ENCODE measurements at regions not wholly inside any gene's neighbourhood (a gene's known extent, or its start where the extent isn't known, plus 50 kb on each side); places are given as distances from the start of the nearest gene placed in this dataset.

DNA sequence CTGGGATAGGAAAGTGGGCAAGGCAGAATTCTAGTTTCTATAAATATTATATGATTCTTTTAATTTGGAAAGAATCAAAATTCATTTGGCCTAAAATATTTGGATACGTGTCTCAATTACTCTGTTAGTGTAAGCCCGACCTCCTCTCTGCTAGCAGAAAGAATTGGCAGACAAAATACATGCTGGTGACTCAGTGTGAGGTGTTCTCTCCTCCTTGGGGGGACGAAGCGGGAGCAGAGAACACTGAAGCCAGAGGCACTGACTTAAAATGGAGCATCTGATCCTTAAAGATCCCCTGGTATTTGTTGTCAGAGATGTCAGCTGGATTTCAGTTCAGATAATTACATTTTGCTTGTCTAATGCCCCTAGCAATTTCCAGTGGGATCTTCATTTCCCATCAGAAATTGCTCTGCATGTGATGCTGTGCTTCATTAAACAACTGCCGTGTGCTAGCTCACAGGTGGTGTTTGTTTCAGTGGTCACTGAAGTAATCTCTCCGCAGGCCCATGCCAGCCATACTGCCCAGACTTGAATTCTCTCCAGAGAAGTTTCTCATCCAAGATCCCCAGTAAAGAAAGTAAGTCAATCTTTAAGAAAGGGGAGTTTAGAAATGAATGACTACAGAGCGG, 188.7 kb upstream of the TLL1 start:
- Histone ChIP-seq H3K27ac (no peak overlapping the region), H3K27me3 (no peaks in the 10 kb centered on the region), H3K4me3 (no peak overlapping the region), H3K36me3 (no peaks in the 10 kb centered on the region), H3K4me1 (no peaks in the 10 kb centered on the region), H3K9me3 (no peaks in the 10 kb centered on the region)
- TF ChIP-seq, protein P1, sequence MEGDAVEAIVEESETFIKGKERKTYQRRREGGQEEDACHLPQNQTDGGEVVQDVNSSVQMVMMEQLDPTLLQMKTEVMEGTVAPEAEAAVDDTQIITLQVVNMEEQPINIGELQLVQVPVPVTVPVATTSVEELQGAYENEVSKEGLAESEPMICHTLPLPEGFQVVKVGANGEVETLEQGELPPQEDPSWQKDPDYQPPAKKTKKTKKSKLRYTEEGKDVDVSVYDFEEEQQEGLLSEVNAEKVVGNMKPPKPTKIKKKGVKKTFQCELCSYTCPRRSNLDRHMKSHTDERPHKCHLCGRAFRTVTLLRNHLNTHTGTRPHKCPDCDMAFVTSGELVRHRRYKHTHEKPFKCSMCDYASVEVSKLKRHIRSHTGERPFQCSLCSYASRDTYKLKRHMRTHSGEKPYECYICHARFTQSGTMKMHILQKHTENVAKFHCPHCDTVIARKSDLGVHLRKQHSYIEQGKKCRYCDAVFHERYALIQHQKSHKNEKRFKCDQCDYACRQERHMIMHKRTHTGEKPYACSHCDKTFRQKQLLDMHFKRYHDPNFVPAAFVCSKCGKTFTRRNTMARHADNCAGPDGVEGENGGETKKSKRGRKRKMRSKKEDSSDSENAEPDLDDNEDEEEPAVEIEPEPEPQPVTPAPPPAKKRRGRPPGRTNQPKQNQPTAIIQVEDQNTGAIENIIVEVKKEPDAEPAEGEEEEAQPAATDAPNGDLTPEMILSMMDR (IDR thresholded peaks at IDR 0.05), result no peak
- TF ChIP-seq POLR2A (IDR thresholded peaks at IDR 0.05), result no peak
- no peak for DNase-seq

DNA sequence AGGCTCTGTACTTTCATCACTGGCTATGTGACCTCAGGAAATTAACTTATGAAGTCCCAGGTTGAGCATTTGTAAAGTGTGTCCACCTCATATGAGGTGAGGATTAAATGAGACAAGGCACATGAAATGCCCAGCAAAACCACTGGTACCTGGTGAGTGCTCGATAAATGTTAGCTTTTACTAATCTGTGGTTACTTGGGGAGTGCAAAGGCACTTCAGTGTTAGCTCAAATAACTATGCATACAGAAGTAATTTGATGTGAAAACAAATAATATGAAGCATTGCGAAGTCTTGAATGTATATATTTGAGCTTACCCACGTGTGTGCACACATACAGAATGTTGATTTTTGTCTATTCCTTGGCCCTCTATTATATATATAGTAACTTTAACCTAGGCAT, 186.3 kb upstream of the TLL1 start:
- Histone ChIP-seq H3K4me1 (no peaks in the 10 kb centered on the region), H3K27me3 (no peaks in the 10 kb centered on the region), H3K4me3 (no peak overlapping the region), H3K36me3 (no peaks in the 10 kb centered on the region), H3K27ac (no peak overlapping the region), H3K9me3 (no peaks in the 10 kb centered on the region)
- TF ChIP-seq, protein P1 (IDR thresholded peaks at IDR 0.05), result no peak
- TF ChIP-seq POLR2A (IDR thresholded peaks at IDR 0.05), result no peak
- no peak for DNase-seq

DNA sequence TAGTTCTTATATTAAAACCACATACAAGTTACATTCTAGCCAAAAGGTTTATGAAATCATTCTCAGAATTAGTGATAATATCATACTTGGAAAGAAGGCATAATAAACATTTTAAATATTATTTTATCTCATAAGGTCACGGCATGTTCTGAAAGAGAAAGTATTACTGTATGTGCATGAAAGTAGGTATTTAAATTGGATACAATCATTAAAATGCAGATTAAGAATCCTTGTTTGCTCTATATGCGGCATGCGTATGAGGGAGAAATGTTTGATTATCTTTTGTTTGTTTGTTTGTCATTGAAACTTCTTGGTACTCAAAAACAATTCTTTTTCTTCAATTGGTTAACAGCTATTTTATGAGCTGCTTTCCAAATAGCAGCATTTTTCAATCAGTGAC, 183.9 kb upstream of the TLL1 start:
- no peak for DNase-seq
- no peaks in the 10 kb centered on the region for H3K36me3 ChIP-seq
- H3K27me3 ChIP-seq, result no peaks in the 10 kb centered on the region
- no peaks in the 10 kb centered on the region for H3K9me3 ChIP-seq
- H3K4me1 ChIP-seq, result no peaks in the 10 kb centered on the region
- TF ChIP-seq, protein P1 (IDR thresholded peaks at IDR 0.05), result no peak
- TF ChIP-seq POLR2A (IDR thresholded peaks at IDR 0.05), result no peak
- H3K4me3 ChIP-seq, result no peak overlapping the region
- H3K27ac ChIP-seq, result no peak overlapping the region

DNA sequence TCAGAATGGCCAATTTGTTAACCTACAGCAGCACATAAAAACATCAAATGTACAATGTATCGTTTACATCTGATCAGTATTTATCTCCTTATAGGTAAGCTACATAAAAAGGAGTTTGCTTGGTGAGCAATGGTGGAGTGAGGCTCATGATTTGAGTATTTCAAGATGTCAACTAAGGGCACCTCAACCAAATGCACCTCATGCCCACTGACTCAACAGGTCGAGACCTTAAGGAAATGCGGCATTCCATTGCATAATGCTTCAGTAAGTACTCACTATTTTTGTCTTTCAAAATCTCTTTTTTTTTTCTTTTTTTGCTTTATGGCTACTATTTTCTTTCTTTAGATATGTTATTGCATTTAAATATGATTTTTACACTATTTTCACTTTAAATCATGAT, 181.0 kb upstream of the TLL1 start:
- Histone ChIP-seq H3K4me1 (no peaks in the 10 kb centered on the region), H3K9me3 (no peaks in the 10 kb centered on the region), H3K4me3 (no peak overlapping the region), H3K27ac (no peak overlapping the region), H3K36me3 (no peaks in the 10 kb centered on the region), H3K27me3 (no peaks in the 10 kb centered on the region)
- TF ChIP-seq POLR2A (IDR thresholded peaks at IDR 0.05), result no peak
- TF ChIP-seq, protein P1 (IDR thresholded peaks at IDR 0.05), result no peak
- no peak for DNase-seq

DNA sequence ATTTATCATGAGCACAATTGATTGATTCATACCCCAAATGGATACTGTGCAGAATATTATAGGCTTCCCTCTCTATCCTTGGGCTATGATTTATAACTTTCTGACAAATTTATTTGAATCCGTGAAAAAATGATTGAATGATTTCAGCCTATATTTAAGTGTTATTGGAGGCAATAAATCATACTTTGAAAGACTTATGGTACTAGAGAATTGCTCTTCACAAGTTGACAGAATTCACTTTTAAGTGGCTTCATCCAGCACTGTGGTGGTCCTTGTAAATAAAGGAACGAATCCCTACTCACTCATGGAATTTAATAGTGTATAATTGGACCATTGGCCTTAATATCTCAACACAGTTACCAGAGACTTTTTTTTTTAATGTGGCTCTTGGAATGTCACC, 174.8 kb upstream of the TLL1 start:
- Histone ChIP-seq H3K9me3 (no peaks in the 10 kb centered on the region), H3K36me3 (no peaks in the 10 kb centered on the region), H3K27ac (no peak overlapping the region), H3K4me1 (no peaks in the 10 kb centered on the region), H3K27me3 (no peaks in the 10 kb centered on the region), H3K4me3 (no peak overlapping the region)
- TF ChIP-seq, protein P1 (IDR thresholded peaks at IDR 0.05), result no peak
- no peak for TF ChIP-seq POLR2A (IDR thresholded peaks at IDR 0.05)
- DNase-seq, result no peak

DNA sequence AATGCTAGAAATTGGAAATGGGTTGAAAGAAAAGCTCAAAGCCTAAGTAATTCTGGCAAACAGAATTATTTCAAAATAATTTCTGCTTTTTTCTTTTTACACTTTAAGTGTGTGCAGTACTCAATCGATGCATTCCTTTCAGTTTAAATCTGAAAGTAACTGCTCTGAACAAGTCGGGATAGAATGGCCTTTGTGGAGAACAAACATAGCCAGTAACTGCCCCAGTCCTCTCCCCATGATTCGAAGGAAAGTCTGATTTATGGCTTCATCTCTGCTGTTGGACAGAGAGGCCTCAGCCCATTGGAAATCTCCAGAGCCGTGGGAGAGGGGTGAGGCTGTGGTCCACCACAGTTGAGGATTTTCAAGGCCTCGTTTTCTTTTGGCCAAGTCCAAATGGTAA, 174.0 kb upstream of the TLL1 start:
- H3K27me3 ChIP-seq, result no peaks in the 10 kb centered on the region
- H3K27ac ChIP-seq, result no peak overlapping the region
- no peak overlapping the region for H3K4me3 ChIP-seq
- TF ChIP-seq, protein P1 (IDR thresholded peaks at IDR 0.05), result no peak
- TF ChIP-seq POLR2A (IDR thresholded peaks at IDR 0.05), result no peak
- no peak for DNase-seq
- H3K9me3 ChIP-seq, result no peaks in the 10 kb centered on the region
- no peaks in the 10 kb centered on the region for H3K4me1 ChIP-seq
- H3K36me3 ChIP-seq, result no peaks in the 10 kb centered on the region

Measured in Peyer's patch (tissue), 4 donors.